ENCODE measurements at regions not wholly inside any gene's neighbourhood (a gene's known extent, or its start where the extent isn't known, plus 50 kb on each side); places are given as distances from the start of the nearest gene placed in this dataset.
"Not testable (repeated sequence)": the region's sequence is repeated elsewhere in the genome, so short reads cannot be mapped to it uniquely, and the experiment has no call there.

- TF ChIP-seq Cebpa-rat (IDR thresholded peaks at IDR 0.05), result no peak
- Histone ChIP-seq H3K4me2 (no peak overlapping the region), H3K27ac (no peak overlapping the region), H3K36me3 (no peaks in the 10 kb centered on the region), H3K4me3 (no peak overlapping the region), H3K4me1 (no peaks in the 10 kb centered on the region), H4K20me1 (no peaks in the 10 kb centered on the region), H3K27me3 (no peaks in the 10 kb centered on the region), H3K9ac (no peak overlapping the region), H3K9me3 (no peaks in the 10 kb centered on the region)
These were observed 515.5 kb upstream of the SEMA3D start for GRCh38 chr7:85702348-85702747.

DNA sequence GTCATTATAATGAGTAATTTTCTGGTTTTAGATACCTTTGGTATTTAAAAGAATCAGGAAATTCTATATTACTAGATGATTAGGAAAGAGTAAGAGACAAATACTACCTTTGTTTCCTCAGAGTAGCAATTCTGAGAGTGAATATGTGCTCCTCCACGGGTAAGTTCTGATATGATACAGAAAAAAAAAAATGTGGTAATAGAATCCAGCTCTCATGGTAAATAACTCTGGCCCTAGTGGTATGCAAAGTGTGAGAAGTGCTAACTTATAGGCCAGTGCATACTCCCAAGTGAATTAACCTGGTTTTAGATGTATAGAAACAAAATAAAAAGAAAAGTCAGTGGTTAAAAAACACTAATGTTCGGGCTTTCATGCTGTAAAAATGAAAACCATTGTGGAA lies 512.6 kb upstream of the SEMA3D start:
- H3K9ac ChIP-seq, result no peak overlapping the region
- H3K4me2 ChIP-seq, result no peak overlapping the region
- H3K36me3 ChIP-seq, result no peaks in the 10 kb centered on the region
- H4K20me1 ChIP-seq, result no peaks in the 10 kb centered on the region
- no peak overlapping the region for H3K27ac ChIP-seq
- no peak overlapping the region for H3K4me3 ChIP-seq
- no peaks in the 10 kb centered on the region for H3K4me1 ChIP-seq
- H3K27me3 ChIP-seq, result no peaks in the 10 kb centered on the region
- no peak for TF ChIP-seq Cebpa-rat (IDR thresholded peaks at IDR 0.05)
- no peaks in the 10 kb centered on the region for H3K9me3 ChIP-seq

GRCh38 chr7:85695533-85695932 lies 508.7 kb upstream of the SEMA3D start:
- H3K4me2 ChIP-seq, result no peak overlapping the region
- no peaks in the 10 kb centered on the region for H3K4me1 ChIP-seq
- H3K9me3 ChIP-seq, result no peaks in the 10 kb centered on the region
- H3K9ac ChIP-seq, result no peak overlapping the region
- H3K27me3 ChIP-seq, result no peaks in the 10 kb centered on the region
- H3K27ac ChIP-seq, result no peak overlapping the region
- TF ChIP-seq Cebpa-rat (IDR thresholded peaks at IDR 0.05), result no peak
- H4K20me1 ChIP-seq, result no peaks in the 10 kb centered on the region
- no peaks in the 10 kb centered on the region for H3K36me3 ChIP-seq
- no peak overlapping the region for H3K4me3 ChIP-seq

GRCh38 chr7:85695041-85695440 lies 508.2 kb upstream of the SEMA3D start:
- no peak for TF ChIP-seq Cebpa-rat (IDR thresholded peaks at IDR 0.05)
- Histone ChIP-seq H4K20me1 (no peaks in the 10 kb centered on the region), H3K4me1 (no peaks in the 10 kb centered on the region), H3K27me3 (no peaks in the 10 kb centered on the region), H3K9ac (no peak overlapping the region), H3K4me3 (no peak overlapping the region), H3K27ac (no peak overlapping the region), H3K4me2 (no peak overlapping the region), H3K36me3 (no peaks in the 10 kb centered on the region), H3K9me3 (no peaks in the 10 kb centered on the region)

GRCh38 chr7:85693326-85693725 lies 506.5 kb upstream of the SEMA3D start:
- Histone ChIP-seq H3K27me3 (no peaks in the 10 kb centered on the region), H3K4me1 (no peaks in the 10 kb centered on the region), H3K9ac (no peak overlapping the region), H3K9me3 (no peaks in the 10 kb centered on the region), H3K36me3 (no peaks in the 10 kb centered on the region), H3K27ac (no peak overlapping the region), H3K4me3 (no peak overlapping the region), H4K20me1 (no peaks in the 10 kb centered on the region), H3K4me2 (no peak overlapping the region)
- TF ChIP-seq Cebpa-rat (IDR thresholded peaks at IDR 0.05), result no peak

DNA sequence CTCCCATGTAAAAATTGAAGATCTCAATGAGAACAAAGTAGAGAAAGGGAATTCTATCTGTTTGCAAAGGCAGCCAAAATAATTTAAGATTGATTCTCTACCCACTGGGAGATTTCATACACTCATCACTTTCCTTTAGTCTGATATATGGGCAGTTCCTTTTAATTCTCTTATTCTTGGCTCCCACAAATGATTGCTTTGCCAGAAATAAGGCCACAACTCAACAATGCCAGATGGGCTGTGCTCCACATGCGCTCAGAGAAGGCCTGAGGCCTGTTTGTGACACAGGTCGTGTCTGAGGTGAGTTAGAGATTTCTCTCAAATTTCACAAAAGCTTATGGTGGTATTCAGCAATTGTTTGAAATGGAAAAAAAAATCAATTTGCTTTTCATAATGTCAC lies 501.9 kb upstream of the SEMA3D start:
- Histone ChIP-seq H4K20me1 (no peaks in the 10 kb centered on the region), H3K4me2 (no peak overlapping the region), H3K36me3 (no peaks in the 10 kb centered on the region), H3K27me3 (no peaks in the 10 kb centered on the region), H3K9ac (no peak overlapping the region), H3K4me1 (no peaks in the 10 kb centered on the region), H3K9me3 (peaks cover 6% of the 10 kb centered on the region; the same call in 1 of the 2 replicates), H3K27ac (no peak overlapping the region), H3K4me3 (no peak overlapping the region)
- TF ChIP-seq Cebpa-rat (IDR thresholded peaks at IDR 0.05), result no peak

GRCh38 chr7:85686401-85687181 lies 499.7 kb upstream of the SEMA3D start:
- H4K20me1 ChIP-seq, result no peaks in the 10 kb centered on the region
- peaks cover 6% of the 10 kb centered on the region; the same call in 1 of the 2 replicates for H3K9me3 ChIP-seq
- TF ChIP-seq Cebpa-rat (IDR thresholded peaks at IDR 0.05), result no peak
- H3K4me1 ChIP-seq, result no peaks in the 10 kb centered on the region
- H3K27ac ChIP-seq, result no peak overlapping the region
- no peak overlapping the region for H3K9ac ChIP-seq
- H3K4me3 ChIP-seq, result no peak overlapping the region
- no peak overlapping the region for H3K4me2 ChIP-seq
- no peaks in the 10 kb centered on the region for H3K36me3 ChIP-seq
- H3K27me3 ChIP-seq, result no peaks in the 10 kb centered on the region

DNA sequence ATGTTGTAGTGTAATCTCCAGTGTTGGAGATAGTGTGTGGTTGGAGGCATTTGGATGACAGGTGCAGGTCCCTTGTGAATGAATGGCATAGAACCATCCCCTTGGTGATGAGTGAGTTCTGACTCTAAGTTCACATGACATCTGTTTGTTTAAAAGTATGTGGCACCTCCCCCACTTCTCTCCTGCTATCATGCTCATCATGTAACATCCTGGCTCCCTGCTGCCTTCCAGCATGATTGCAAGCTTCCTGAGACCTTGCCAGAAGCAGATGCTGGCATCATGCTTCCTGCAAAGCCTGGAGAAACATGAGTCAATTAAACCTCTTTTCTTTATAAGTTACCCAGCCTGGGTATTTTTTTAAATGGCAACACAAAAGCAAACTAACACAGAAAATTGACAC lies 499.0 kb upstream of the SEMA3D start:
- peaks cover 6% of the 10 kb centered on the region; the same call in 1 of the 2 replicates for H3K9me3 ChIP-seq
- no peaks in the 10 kb centered on the region for H3K4me1 ChIP-seq
- no peak overlapping the region for H3K4me3 ChIP-seq
- TF ChIP-seq Cebpa-rat (IDR thresholded peaks at IDR 0.05), result no peak
- no peaks in the 10 kb centered on the region for H4K20me1 ChIP-seq
- no peaks in the 10 kb centered on the region for H3K27me3 ChIP-seq
- H3K9ac ChIP-seq, result no peak overlapping the region
- no peaks in the 10 kb centered on the region for H3K36me3 ChIP-seq
- no peak overlapping the region for H3K4me2 ChIP-seq
- H3K27ac ChIP-seq, result no peak overlapping the region

- Histone ChIP-seq H3K27ac (no peak overlapping the region), H3K27me3 (no peaks in the 10 kb centered on the region), H3K36me3 (no peaks in the 10 kb centered on the region), H3K4me3 (no peak overlapping the region), H3K4me1 (no peaks in the 10 kb centered on the region), H3K9me3 (peaks cover 6% of the 10 kb centered on the region; the same call in 1 of the 2 replicates), H3K4me2 (no peak overlapping the region), H4K20me1 (no peaks in the 10 kb centered on the region), H3K9ac (no peak overlapping the region)
- no peak for TF ChIP-seq Cebpa-rat (IDR thresholded peaks at IDR 0.05)
These were observed 496.2 kb upstream of the SEMA3D start for GRCh38 chr7:85682833-85683620.

- H3K27ac ChIP-seq, result no peak overlapping the region
- H3K36me3 ChIP-seq, result no peaks in the 10 kb centered on the region
- H3K27me3 ChIP-seq, result no peaks in the 10 kb centered on the region
These were observed 494.4 kb upstream of the SEMA3D start for GRCh38 chr7:85681241-85681640.

DNA sequence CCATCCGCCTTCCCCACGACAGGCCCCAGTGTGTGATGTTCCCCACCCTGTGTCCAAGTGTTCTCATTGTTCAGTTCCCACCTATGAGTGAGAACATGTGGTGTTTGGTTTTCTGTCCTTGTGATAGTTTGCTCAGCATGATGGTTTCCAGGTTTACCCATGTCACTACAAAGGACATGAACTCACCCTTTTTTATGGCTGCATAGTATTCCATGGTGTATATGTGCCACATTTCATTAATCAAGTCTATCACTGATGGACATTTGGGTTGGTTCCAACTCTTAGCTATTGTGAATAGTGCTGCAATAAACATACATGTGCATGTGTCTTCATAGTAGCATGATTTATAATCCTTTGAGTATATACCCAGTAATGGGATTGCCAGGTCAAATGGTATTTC lies 488.2 kb upstream of the SEMA3D start:
- not testable (repeated sequence) for H3K4me1 ChIP-seq

More at GRCh38 chr7:85681241-85681640, 494.4 kb upstream of the SEMA3D start:
- no peaks in the 10 kb centered on the region for H3K9me3 ChIP-seq
- no peak overlapping the region for H3K9ac ChIP-seq
- no peak for TF ChIP-seq Cebpa-rat (IDR thresholded peaks at IDR 0.05)
- no peak overlapping the region for H3K4me3 ChIP-seq
- no peaks in the 10 kb centered on the region for H4K20me1 ChIP-seq
- 0 out of 2 replicates have a peak, but pooled peaks cover 4% of the 10 kb centered on the region for H3K4me1 ChIP-seq
- no peak overlapping the region for H3K4me2 ChIP-seq

More for the DNA sequence above, 488.2 kb upstream of the SEMA3D start:
- H4K20me1 ChIP-seq, H3K36me3 ChIP-seq, H3K4me2 ChIP-seq, H3K9me3 ChIP-seq, H3K27ac ChIP-seq, H3K9ac ChIP-seq, H3K4me3 ChIP-seq, H3K27me3 ChIP-seq: not testable (repeated sequence)

Measured in BLaER1 (cell line).